HG03097 (cell line): ENCODE measurements at regions not wholly inside any gene's neighbourhood (a gene's known extent, or its start where the extent isn't known, plus 50 kb on each side); places are given as distances from the start of the nearest gene placed in this dataset.
"Not testable (repeated sequence)": the region's sequence is repeated elsewhere in the genome, so short reads cannot be mapped to it uniquely, and the experiment has no call there.

Experiments used
- ATAC-seq: cut with Tn5 transposase; IDR thresholded peaks from one replicate; pipeline ENCODE4 v1.9.1; 2021; ENCODE audit not compliant: unreplicated experiment, low FRiP score

DNA sequence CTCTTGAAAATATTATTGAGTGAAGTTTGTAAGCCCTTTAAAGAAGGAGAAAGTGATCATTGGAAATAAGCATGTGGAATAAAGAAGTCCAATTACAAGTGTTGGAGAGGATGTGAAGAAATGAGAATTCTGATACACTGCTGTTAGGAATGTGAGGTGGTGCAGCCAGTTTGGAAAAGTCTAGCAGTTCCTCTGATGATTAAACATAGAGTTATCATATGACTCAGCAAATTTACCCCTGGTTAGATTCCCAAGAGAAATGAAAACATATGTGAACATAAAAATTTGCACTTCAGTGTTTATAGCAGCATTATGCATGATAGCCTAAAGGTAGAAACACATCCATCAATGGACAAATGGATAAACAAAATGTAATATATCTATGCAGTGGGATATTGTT lies 319.9 kb downstream of the AEBP2 start:
- ATAC-seq: no peak

DNA sequence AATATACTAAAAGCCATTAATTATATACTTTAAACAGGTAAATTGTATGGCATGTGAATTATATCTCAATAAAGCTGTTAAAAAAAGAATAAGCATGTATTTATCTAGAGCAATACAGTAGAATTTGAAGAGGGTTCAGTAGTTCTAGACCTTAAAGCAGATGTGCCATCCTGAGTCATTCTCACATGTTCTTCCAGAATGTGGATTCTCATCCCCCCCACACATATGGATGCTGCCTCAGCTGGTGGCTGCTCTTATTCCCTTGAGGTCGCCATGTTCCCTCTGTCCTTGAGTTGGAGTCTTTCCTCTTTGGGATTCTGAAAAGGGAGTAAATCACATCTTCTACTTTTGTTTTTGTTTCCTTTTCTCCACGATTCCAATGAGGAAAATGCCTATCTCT lies 321.3 kb downstream of the AEBP2 start:
- ATAC-seq: no peak

DNA sequence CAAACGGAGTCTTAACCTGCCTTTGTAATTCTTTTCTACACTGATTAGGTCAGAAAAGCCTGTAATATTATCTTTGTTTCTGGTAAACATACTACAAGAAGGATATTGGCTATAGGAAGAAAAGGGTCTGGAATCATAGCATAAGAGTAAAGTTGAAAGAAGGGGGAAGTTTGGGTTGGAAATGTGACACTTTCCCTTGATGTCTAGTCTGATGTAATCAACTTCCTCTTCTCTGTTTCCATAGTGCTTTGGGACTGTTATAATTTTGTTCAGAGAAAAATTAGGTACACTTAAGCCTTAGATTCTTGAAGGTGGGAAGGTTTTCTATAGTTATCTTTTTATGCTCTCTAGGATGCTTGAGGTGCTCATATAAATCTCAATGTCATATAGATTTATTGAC lies 322.2 kb downstream of the AEBP2 start:
- no peak for ATAC-seq

DNA sequence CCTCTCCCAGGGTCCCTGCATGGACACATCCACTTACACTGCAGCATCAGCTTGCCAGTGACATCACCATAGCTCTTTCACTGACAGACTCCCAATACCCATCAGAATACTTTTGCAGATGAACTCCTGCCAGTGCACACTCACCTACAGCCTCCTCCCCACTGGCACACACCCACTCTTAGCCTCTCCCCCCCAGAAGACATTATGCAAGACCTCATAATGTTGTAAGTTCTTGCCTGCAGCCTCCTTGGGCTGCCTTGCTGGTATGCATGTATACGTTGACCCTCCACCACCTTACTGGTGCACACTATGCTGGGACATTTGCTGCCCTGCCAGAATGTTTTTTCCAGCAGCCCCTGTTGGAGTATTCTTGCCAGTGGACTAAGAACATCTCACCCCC lies 324.2 kb downstream of the AEBP2 start:
- ATAC-seq: no peak

DNA sequence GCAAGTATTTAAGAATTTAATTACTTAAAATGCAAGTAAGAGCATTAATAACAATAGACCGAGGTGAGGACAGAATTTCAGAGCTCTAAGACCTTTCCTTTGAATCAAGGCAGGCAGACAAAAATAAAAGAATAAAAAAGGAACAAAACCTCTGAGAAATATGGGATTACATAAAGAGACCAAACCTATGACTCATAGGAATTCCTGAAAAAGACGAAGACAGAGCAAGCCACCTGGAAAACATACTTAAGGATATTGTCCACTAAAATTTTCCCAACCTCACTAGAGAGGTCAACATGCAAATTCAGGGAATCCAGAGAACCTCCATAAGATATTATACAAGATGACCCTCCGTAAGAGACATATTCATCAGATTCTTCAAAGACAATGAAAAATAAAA lies 325.1 kb downstream of the AEBP2 start:
- ATAC-seq: no peak

DNA sequence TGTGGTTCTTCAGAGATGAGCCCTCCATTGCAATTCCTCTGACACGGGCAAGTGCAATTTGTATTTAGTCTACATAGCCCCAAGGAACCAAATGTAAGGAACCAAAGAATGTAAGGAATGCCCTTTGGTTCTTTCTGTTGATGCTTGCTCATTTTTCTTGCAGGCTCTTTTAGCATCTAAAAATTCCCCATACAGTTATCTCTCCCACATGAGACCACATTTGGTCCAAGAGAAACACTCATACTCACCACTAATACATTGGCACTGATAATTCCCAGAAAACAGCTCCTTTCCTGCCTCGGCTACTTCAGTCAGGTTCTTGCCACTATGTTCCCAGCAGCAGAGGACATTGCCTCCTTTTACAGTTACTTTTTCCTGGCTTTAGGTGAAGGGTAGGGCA lies 332.6 kb downstream of the AEBP2 start:
- ATAC-seq: no peak

DNA sequence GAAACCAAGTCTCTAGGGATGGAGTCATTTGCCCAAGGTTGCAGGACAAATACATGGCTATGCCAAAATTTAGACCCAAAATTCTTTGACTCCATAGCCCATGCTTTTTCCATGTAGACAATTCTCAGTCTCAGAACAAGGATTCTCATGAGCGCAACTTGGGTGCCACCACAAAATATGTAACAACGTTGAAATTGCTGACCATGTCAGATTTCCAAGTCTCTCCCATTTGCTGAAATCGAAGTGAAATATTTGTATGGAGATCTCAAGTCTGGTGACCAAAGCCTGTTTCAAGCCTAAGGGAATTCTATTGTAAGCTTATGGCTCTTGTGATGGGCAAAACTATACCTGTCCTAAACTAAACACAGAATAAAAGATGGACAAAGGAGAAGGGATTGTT lies 333.5 kb downstream of the AEBP2 start:
- no peak for ATAC-seq

DNA sequence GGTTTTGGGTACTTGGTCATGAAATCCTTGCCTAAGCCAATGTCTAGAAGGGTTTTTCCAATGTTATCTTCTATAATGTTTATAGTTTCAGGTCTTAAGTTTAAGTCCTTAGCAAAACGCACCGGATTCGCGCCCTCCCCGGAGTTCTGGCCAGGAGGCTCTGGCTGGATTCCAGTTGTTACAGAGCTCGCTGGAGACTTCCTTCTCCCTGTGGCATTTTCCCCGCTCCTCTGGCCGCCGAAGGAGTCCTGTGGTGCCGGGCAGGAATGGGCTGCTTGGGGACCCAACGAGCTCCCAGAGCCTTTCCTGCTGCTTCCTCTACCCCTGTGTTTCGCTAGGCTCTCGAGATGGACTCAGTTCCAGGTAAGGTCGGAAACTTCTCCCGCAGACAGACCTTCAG lies 335.9 kb downstream of the AEBP2 start:
- ATAC-seq: no peak

DNA sequence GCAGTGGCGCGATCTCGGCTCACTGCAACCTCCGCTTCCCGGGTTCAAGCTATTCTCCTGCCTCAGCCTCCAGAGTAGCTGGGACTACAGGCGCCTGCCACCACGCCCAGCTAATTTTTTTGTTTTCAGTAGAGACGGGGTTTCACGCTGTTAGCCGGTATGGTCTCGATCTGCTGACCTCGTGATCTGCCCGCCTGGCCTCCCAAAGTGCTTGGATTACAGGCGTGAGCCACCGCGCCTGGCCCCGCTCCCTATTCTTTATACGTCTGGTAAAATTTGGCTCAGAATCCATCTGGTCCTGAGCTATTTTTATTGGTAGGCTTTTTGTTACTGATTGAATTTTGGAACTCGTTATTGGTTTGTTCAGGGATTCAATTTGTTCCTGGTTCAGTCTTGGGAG lies 336.7 kb downstream of the AEBP2 start:
- ATAC-seq: not testable (repeated sequence)

DNA sequence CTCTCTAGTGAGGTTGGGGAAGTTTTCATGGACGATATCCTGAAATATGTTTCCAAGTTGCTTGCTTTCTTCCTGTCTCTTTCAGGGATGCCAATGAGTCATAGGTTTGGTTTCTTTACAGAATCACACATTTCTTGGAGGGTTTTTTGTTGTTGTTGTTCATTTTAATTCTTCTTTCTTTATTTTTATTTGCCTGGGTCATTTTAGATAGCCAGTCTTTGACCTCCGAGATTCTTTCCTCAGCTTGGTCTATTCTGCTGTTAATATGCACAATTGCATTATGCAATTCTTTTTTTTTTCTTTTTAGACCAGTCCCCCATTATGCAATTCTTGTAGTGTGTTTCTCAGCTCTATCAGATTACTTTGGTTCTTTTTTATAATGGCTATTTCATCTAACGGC lies 338.9 kb downstream of the AEBP2 start:
- no peak for ATAC-seq

DNA sequence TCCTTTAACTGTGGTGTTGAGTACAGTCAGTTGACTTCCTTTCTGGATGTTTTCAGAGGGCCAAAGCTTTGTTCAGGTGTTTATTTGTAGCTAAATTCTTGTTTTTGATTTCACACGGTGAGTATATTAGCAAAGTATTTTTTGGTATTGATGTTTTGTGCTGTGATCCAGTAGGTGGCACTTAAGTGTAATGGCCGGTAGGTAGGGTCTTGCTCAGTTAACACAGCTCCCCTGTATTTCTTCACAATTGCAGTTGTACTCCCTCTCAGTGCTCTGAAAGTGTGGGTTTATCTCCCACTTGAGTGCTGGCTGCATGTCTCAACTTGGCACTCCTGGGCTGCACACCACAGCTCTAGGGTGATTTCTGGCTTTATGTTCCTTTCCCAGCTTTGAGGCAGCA lies 339.5 kb downstream of the AEBP2 start:
- ATAC-seq: no peak

DNA sequence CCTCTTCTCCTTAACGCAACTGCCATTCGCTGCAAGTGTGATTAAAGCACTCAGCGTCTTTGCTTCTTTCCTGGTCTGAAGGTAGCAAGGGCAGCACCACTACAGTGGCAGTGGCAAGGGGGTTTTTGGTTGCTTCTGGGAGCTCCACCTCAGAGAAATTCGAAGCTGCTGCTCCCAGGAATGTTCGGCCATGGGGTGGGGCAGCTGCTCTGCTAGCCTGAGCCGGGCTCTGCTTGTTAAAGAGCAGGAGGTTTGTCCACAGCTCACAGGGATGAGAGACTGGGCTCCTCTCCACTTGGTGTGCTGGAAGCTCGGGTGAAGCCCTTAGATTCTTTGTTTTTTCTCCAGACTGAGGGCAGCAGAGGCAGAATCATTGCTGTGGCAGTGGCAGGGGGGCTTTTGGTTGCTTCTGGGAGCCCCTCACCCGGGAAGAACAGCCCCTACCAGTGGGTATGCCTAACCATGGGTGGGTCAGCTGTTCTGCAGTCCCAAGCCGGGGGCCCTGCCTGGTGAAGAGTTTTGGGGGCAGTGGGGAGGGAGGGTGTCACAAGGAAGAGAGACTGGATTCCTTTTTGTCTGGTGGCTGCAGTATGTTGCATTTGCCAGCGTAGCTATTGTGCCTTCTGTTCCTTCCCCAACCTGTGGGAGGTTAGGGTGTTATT lies 340.2 kb downstream of the AEBP2 start:
- ATAC-seq: no peak

DNA sequence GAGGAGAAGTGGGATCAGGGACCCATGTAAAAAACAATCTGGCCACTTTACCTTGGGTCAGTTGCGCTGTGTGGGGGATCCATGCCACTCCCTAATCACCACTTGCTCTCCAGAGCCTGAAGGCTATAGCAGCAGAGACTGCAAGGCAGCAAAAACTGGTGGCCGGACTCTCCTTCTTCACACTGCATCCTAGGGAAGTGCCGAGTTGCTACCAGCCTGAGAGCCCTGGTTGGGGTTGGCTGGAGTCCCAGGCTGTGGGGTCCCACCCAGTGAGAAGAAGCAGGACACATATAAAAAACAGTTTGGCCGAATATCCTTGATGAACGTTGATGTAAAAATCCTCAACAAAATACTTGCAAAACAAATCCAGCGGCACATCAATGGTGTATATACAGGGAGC lies 341.2 kb downstream of the AEBP2 start:
- ATAC-seq: no peak

DNA sequence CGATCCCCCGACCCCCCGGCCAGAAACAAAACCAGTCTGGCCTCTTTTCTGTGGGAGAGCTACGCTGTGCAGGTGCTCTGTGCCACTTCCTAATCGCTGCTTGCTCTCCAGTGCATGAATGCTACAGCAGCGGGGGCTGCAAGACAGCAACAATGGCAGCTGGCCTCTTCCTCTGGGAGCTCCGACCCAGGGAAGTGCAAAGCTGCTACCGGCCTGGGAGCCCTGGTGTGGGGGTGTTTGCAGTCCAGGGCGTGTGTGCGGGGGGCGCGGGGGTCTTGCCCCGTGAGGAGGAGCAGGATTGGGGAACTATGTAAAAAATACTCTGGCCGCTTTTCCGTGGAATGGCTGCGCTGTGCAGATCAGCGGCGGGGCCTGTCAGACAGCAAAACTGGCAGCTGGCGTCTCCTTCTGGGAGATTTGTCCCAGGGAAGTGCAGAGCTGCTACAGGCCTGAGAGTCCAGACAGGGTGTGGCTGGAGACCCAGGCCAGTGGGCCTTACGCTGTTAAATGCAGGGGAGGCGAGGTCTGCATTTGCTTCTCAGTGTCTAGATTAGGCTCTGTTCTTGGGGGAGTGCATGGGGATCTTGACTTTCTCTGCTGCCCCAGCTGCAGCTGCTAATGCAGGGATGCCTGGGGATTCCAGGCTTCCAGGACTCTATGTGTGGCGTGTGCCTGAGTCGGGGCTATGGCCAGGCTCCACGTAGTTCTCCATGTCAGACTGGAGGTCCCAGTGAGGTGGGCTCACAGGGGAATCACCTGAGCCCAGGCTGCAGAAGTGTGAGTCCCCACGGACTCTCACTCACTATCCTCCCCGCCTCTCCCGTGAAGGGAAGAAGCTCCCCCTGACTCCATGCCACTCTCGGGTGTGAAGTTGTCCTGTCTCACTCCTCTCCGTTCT lies 344.5 kb downstream of the AEBP2 start:
- ATAC-seq: no peak

DNA sequence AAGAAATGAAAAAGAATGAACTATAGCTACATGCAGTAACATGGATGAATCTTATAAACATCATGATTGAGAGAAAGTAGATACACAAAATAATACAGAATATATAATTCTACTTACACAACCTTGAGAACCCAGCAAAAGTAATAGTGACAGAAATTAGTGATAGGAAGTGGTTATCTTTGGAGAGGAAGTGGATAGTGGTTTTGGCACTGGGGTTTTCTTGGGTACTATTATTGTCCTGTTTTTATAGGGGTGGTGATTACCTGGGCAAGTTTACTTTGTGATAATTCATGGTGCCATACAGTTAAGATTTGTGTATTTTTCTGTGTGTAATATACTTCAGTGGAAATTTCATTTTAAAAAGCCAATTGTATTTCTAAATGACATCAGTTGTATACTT lies 352.7 kb downstream of the AEBP2 start:
- no peak for ATAC-seq

DNA sequence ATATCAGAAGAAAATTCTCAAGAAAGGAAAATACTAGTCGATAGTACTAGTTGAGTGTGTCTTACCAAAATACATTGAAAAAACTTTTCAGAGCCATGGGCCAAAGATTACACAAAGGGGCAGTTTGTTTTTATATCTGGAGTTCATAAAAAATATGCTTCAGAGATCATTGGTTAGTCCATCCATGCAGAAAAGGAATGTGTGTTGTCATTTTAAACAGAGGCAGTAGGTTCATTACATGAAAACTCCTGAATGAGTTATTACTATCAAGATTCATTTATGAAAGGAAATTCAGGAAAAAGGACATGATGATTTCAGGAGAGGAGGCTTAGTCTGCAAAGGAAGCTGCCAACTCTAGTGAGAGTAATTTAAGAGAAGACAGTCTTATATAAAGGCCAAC lies 354.8 kb downstream of the AEBP2 start:
- no peak for ATAC-seq

DNA sequence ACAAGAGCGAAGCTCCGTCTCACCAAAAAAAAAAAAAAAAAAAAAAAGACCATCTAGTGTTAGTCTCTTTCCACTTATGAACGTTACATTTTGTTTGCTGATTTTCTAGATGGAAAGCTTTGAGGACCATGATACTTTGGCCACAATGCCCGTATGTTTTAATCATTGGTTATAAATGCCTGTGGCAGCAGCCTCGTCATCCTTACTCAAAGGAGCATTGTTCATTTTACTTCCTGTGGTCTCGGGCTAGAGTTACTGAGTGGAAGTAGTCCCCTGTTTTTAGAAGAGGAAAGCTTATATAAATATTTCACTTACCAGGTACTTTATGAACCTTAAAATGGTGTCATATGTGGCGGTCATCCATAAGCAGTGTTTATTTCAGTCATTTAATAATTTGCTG lies 359.9 kb downstream of the AEBP2 start:
- no peak for ATAC-seq

DNA sequence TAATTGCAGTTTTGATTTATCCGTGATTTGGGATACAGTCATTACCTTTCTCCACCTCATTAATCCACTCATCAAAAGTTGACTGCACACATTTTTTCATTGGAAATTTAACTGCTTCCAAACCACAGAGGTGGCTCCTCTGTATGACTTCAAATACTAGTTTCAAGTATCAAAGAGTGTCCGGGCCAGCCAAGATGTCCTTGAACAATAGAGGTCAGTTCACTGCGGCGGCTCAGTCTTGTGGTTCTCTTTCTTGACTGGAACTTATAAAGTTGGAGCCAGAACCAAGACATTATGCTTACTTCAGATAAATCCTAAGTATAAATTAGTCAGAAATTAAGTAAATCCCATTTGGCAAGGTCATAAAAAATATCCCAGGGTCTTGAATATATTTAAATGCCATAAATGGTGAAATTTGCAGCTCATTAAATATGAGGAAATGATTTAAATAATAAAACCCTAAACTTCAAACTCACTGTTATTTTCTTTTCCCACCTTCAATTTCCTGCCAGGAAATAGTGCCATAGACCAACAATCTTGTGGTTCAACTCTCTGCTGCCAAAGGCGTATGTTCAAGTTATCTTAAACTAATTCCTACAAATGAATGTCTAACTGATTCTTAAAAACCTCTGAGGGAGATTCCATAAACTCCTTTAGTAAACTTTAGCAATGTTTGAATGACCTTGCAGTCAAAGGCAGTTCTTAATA lies 360.8 kb downstream of the AEBP2 start:
- no peak for ATAC-seq

DNA sequence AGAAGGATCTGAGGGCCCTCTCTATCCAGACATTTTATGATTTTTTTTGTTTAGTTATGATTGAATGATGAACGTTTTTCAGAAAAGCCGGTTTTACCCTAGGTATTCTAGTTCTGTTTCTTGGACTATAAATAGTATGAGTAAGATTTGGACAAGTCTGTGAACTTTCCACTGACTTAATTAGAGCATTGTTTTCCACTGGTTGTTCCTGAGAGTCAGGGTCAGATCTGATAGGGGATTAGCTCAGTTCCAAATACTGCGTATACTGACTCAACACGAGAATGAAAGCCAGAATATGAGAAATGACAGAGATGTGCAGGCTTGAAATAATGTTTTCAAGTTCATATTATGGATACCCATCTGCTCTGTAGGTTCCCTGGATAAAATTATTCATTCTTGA lies 361.6 kb downstream of the AEBP2 start:
- no peak for ATAC-seq

DNA sequence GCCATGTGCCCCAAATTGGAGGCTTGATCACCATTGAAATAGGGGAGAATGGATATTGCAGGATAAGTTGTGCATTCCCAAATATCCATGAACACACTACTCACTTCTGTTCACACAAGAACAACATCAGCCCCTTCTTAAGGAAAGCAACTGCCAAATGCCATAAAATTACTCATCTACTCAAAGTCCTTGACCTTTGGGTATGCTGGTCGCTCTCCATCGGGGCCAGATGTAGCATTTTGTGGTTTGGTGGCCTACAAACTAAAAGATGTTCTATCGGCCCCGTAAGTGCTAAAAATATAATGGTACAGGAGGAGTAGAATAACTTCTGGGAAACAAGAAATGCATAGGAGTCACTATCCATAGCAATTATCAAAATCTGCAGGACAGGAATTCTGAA lies 362.6 kb downstream of the AEBP2 start:
- no peak for ATAC-seq

DNA sequence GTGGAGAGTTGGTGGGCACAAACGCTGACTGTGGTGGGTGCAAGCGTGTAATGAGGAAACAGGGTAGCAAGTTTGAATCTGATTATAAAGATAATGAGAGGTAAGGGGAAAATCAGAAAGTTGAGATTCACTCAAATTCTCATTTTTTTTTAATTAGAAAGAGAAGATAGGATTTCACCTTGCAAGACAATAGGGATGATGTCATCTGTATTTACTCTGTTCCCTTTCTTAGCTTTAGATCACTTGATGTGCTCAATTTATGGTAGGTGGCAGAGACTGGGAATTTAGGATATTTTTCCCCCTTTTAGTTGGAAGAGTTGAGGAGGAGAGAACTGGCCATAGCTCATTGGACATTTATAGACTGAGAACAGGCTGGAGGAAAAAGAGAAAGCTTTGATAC lies 363.6 kb downstream of the AEBP2 start:
- ATAC-seq: no peak

DNA sequence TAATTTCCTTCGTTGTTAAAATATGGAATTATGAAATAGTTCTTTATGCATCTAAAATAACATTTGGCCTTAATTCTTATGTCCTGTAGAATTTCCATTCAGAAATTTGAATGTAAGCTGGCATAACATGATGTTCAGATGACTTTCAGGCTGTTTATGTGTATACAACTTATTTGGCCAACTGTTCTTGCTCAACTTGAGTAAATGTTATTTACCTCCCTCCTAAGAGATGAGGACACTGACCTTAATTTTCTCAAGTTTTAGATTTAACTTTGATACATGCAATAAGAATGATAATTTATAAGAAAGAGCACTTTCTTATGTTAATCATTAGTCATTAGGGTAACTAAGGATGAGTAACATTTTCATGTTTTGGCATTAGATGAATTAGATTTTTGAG lies 365.4 kb downstream of the AEBP2 start:
- no peak for ATAC-seq
